ENCODE measurements at regions not wholly inside any gene's neighbourhood (a gene's known extent, or its start where the extent isn't known, plus 50 kb on each side); places are given as distances from the start of the nearest gene placed in this dataset.

- TF ChIP-seq CTCF (IDR thresholded peaks at IDR 0.05; ENCODE audit: insufficient read depth, low read length) (no peak), POLR2AphosphoS5 (IDR thresholded peaks at IDR 0.05; ENCODE audit: low read depth) (no peak)
Observed at GRCh38 chr12:60209521-60209920, 613.7 kb downstream of the SLC16A7 start.
